ENCODE measurements at regions not wholly inside any gene's neighbourhood (a gene's known extent, or its start where the extent isn't known, plus 50 kb on each side); places are given as distances from the start of the nearest gene placed in this dataset.
A peak's percentile ranks its signal among the peaks of the same experiment; 100 is the strongest.
"Not testable (repeated sequence)": the region's sequence is repeated elsewhere in the genome, so short reads cannot be mapped to it uniquely, and the experiment has no call there.

GRCh38 chr4:79603681-79604080, 195.7 kb upstream of the GK2 start:
- no peak for DNase-seq

DNA sequence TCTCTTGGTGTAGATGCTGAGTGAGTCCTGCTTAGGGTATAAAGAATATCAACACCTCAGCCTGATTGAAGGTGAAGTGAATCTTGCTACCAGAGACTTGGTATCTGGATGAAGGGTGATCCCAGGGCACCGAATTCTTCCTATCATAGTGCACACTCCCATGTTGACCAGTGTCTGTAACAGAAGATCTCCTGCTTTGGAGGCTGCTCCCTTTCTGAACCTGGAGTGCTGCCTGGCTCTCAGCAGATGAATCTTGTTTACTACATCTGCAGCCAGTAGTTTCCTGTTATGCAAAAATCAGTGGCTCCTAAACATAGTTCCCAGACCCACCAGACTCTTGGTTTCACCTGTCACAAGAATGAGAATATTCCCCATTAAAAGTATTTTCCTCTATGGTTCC, 191.7 kb upstream of the GK2 start:
- DNase-seq = no peak

- DNase-seq = no peak
These were observed 190.8 kb upstream of the GK2 start for GRCh38 chr4:79598801-79599200.

DNA sequence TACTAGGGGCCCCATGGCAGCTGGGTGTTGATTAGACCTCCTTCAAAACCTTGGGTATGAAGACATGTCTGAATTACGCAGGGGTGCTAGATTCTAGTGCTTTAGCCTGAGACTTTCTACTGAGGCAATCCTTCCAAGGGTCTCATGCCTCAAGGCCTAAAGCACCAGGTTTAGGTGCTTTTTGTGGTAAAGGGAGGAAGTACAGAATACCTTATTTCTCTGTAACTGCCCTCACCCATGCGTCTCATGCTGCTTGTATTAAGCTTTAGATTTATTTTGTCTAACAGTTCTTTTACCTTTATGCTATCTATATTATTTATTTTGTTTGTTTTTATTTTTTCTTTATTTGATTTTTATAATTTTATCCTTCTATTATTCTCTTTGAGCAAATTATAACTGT, 190.2 kb upstream of the GK2 start:
- DNase-seq = no peak

GRCh38 chr4:79597266-79597665, 189.2 kb upstream of the GK2 start:
- DNase-seq = no peak

GRCh38 chr4:79592218-79592617, 184.2 kb upstream of the GK2 start:
- not testable (repeated sequence) for DNase-seq

- DNase-seq = no peak
These were observed 180.7 kb upstream of the GK2 start for GRCh38 chr4:79588679-79589078.

GRCh38 chr4:79587207-79587606, 179.2 kb upstream of the GK2 start:
- not testable (repeated sequence) for DNase-seq

DNA sequence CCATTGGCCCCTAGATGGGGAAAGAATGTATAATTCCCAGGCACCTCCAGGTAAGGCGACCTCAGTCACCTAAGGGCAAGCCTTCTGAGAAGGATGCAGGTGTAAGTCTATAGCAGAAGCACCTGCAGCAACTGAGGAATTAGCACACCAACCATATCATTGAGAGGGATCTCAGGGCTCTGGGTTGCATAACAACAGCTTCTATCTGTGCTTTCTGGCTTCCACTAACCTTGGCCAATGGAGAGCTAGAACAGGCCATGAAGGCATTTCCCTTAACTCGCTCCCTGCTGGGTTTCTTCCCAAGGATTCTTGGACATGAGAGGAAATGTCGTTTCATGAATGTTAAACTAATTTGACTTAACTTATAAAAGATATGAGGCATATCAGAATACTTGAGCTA, 177.8 kb upstream of the GK2 start:
- no peak for DNase-seq

DNA sequence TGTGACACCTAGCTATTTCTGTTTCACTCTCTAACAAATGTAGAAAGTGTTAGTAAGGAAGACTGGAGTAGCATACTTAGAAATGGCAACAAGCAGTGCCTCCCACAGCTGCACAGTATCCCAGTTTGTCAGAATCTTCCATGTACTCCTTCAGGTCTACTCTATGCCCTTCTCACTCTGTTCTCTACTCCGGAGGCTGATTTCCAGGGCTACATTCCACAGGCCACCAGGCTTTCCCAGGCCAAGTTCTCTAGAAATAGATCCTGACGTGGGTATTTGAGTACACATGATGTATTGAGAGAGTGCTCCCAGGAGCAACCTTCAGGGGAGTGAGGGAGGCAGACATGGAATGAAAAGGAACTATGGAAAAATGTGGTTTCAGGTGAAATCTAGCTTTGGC, 177.3 kb upstream of the GK2 start:
- no peak for DNase-seq

GRCh38 chr4:79584902-79585301, 176.9 kb upstream of the GK2 start:
- no peak for DNase-seq

DNA sequence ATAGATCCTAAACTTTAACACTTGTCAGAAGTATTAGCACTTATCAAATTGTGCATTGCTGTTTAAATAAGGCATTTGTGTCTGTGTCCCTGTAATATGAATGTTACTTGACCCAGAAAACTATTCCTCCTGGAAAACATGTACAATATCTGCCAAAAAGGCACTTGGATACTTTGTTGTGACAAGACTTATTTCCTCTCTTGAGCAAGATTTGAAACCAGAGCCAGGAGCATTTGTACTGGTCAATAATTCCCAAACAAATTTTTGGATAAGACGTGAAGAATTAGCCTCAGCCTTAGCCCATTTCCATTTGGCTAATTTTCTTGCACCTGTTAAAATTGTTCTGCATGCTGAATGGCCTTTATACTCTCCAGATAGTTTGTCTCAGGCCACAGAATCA, 176.3 kb upstream of the GK2 start:
- no peak for DNase-seq

DNA sequence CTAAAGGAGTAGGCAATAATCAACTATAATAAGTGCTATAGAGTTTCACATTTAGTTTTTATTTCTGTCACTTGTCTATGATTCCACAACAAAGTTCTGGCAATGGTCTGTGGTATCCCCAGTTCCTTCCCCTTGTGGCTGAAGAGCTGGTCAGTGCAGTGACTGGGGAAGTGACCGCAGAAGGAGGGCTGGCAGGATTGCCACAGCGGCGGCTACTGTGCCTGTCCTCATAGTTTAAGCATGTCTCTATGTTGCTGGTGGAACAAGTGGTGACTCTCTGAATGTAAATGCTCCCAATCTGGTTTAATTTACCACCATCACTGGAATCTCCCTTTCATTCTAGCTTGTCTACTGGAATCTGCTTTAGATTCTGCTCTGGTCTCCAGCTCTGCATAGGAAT, 170.6 kb upstream of the GK2 start:
- no peak for DNase-seq

GRCh38 chr4:79576429-79576753, 168.4 kb upstream of the GK2 start:
- DNase-seq = peak; percentile 56

DNA sequence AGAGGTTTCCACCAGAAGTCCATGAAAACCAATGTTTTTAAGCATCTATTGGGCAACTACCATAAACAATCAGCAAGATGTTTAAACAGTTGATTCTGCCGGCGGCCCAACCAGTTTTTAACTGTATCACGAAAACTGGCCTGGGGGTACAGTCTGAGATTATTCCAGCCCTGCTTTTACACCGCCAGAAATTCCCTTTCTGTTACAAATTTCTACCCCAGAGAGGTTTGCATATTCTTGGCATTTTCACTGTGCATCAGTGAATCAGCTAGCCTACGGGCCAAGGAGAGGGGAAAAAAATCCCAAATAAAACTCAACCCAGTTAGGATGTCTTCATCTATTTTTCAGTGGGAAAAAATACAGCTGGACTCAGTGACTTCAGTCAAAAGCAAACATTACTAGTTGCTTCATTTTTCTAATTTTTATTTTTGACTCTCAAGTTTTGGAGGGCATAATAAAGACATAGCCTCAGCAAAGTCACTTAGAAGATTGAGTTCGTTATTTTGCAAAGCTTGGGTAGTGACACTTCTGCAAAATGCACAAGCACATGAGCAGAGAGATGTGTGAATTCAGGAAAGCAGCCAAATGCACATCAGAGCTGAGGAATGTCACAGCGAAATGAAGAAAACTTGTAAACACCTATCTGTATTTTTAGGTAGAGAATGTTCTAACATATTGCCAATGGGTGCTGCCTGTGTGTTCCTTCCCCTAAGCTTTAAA, 167.8 kb upstream of the GK2 start:
- no peak for DNase-seq

GRCh38 chr4:79574741-79575451, 166.9 kb upstream of the GK2 start:
- peak; percentile 73 for DNase-seq

DNA sequence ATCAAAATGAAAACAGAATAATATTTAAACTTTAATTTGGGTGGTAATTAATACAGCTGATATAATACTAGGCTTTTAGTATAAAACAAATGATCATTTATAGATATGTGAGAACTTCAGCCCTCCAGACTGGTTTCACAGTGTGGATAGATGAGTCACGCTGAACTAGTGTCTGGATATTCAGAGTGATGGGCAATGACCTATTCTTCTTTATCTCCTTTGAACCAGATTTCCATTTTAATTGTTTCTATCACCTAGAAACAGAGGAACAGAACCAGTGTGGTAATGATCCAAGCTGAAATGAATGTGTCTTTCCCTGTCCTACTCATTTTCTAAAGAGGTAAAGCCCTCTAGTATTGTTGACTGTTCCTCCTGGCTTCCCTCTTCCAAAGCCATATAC, 155.2 kb upstream of the GK2 start:
- no peak for DNase-seq

DNA sequence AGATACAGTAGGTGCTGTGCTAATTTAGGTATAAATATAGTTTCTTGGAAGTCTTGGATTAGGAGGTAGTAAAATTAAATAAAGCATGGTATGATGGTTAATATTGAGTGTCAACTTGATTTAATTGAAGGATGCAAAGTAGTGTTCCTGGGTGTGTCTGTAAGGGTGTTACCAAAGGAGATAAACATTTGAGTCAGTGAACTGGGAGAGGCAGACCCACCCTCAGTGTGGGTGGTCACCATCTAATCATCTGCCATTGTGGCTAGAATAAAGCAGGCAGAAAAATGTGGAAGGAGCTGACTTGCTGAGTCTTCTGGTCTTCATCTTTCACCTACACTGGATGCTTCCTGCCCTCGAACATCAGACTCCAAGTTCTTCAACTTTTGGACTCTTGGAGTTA, 153.7 kb upstream of the GK2 start:
- DNase-seq = no peak

DNA sequence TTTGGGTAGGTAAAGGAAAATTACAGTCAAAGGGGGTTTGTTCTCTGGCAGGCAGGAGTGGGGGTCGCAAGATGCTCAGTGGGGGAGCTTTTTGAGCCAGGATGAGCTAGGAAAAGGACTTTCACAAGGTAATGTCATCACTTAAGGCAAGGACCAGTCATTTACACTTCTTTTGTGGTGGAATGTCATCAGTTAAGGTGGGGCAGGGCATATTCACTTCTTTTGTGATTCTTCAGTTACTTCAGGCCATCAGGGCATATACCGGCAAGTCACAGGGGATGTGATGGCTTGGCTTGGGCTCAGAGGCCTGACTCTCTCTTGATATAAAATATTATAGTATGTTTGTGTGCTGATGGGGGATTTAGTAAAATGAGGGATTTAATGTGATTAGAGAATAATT, 151.4 kb upstream of the GK2 start:
- not testable (repeated sequence) for DNase-seq

GRCh38 chr4:79552311-79552710, 144.3 kb upstream of the GK2 start:
- no peak for DNase-seq

DNA sequence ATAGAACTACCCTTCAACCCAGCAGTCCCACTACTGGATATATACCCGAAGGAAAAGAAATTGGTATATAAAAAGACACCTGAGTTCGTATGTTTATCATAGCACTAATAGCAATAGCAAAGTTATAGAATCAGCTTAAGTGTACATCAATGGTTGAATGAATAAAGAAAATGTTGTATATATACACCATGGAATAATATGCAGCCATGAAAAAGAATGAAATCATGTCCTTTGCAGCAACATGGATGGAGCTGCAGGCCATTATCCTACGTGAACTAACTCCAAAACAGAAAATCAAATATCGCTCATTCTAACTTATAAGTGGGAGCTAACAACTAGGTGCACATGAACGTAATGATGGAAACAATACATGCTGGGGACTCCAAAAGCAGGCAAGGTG, 143.5 kb upstream of the GK2 start:
- DNase-seq = no peak

GRCh38 chr4:79547851-79548250, 139.8 kb upstream of the GK2 start:
- DNase-seq = no peak

DNA sequence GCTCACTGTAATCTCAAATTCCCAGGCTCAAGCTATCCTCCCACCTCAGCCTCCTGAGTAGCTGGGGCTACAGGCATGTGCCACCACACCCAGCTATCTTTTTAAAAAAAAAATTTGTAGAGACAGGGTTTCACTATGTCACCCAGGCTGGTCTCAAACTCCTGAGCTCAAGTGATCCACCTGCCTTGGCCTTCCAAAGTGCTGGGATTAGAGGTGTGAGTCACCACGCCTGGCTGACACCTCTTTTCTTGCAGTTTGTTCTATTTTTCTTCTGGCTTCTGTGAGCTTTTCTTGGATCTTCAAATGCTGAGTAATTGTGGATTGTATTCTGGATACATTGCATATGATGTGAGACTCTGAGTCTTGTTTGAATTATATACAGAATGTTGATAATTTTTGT, 137.3 kb upstream of the GK2 start:
- DNase-seq = not testable (repeated sequence)

GRCh38 chr4:79540143-79540542, 132.1 kb upstream of the GK2 start:
- no peak for DNase-seq

- DNase-seq = no peak
These were observed 127.5 kb upstream of the GK2 start for GRCh38 chr4:79535516-79535915.
